Neural progenitor cell (in vitro differentiated cells): ENCODE measurements at regions not wholly inside any gene's neighbourhood (a gene's known extent, or its start where the extent isn't known, plus 50 kb on each side); places are given as distances from the start of the nearest gene placed in this dataset.

Source experiments
- DNase-seq: peaks from one replicate; pipeline ENCODE4 v3.0.0-alpha.2; 2016; ENCODE audit warnings: low spot score
- H2AFZ ChIP-seq: fragments of 200-600 bp; sonication (generic); replicated peaks from 2 replicates; pipeline ENCODE4 v1.6.1; 2016; ENCODE audit warnings: antibody characterized with exemption
- H3F3A ChIP-seq: fragments of 200-600 bp; sonication (generic); 2 replicates; pipeline ENCODE4 v1.6.1; 2016; ENCODE audit warnings: antibody characterized with exemption, low read depth
- H3K27ac ChIP-seq: fragments of 200-600 bp; sonication (generic); 2 replicates; pipeline ENCODE4 v1.5.1; 2016; ENCODE audit warnings: mild to moderate bottlenecking
- H3K27me3 ChIP-seq: fragments of 200-600 bp; sonication (generic); 2 replicates; pipeline ENCODE4 v1.6.1; 2016; ENCODE audit warnings: mild to moderate bottlenecking, moderate library complexity
- H3K36me3 ChIP-seq: fragments of 200-600 bp; sonication (generic); 2 replicates; pipeline ENCODE4 v1.5.1; 2016
- H3K4me1 ChIP-seq: fragments of 200-600 bp; sonication (generic); 2 replicates; pipeline ENCODE4 v1.6.1; 2016; ENCODE audit warnings: mixed run types
- H3K4me2 ChIP-seq: fragments of 200-600 bp; sonication (generic); 2 replicates; pipeline ENCODE4 v1.6.1; 2016
- H3K4me3 ChIP-seq: fragments of 200-600 bp; sonication (generic); 2 replicates; pipeline ENCODE4 v1.5.1; 2016
- H3K79me2 ChIP-seq: fragments of 200-600 bp; sonication (generic); 2 replicates; pipeline ENCODE4 v1.6.1; 2016; ENCODE audit warnings: low read depth
- H3K9ac ChIP-seq: fragments of 200-600 bp; sonication (generic); 2 replicates; pipeline ENCODE4 v1.6.1; 2016
- H3K9me3 ChIP-seq: fragments of 200-600 bp; sonication (generic); 2 replicates; pipeline ENCODE4 v1.5.1; 2016; ENCODE audit warnings: low read depth
- H4K20me1 ChIP-seq: fragments of 200-600 bp; sonication (generic); 2 replicates; pipeline ENCODE4 v1.6.1; 2016; ENCODE audit warnings: low read depth
- H3K27ac Mint-ChIP-seq: 3 replicates; pipeline ENCODE4 v1.8.0; 2021; ENCODE audit warnings: mixed read lengths
- H3K27me3 Mint-ChIP-seq: 2 replicates; pipeline ENCODE4 v1.8.0; 2022; ENCODE audit warnings: low read depth, mild to moderate bottlenecking, inconsistent platforms, moderate library complexity, mixed read lengths; ENCODE audit not compliant: insufficient read depth
- H3K36me3 Mint-ChIP-seq: 3 replicates; pipeline ENCODE4 v1.8.0; 2021; ENCODE audit warnings: mixed read lengths
- H3K4me1 Mint-ChIP-seq: 3 replicates; pipeline ENCODE4 v1.8.0; 2021; ENCODE audit warnings: mixed read lengths
- H3K4me3 Mint-ChIP-seq: 3 replicates; pipeline ENCODE4 v1.8.0; 2021; ENCODE audit warnings: mild to moderate bottlenecking, moderate library complexity, mixed read lengths
- H3K9me3 Mint-ChIP-seq: 3 replicates; pipeline ENCODE4 v1.8.0; 2020; ENCODE audit warnings: mixed read lengths
- EZH2 ChIP-seq: fragments of 200-600 bp; sonication (generic); IDR thresholded peaks from 2 replicates; pipeline ENCODE4 v1.6.1; 2017; ENCODE audit warnings: antibody characterized with exemption, mild to moderate bottlenecking, moderate library complexity
- EZH2phosphoT487 ChIP-seq: fragments of 200-600 bp; sonication (generic); IDR thresholded peaks from 2 replicates; pipeline ENCODE4 v1.6.1; 2017; ENCODE audit warnings: antibody characterized with exemption
- TF ChIP-seq, protein P1 (sequence below): fragments of 200-600 bp; sonication (generic); IDR thresholded peaks from 2 replicates; pipeline ENCODE4 v1.5.1; 2017; ENCODE audit warnings: antibody characterized with exemption, mild to moderate bottlenecking

DNA sequence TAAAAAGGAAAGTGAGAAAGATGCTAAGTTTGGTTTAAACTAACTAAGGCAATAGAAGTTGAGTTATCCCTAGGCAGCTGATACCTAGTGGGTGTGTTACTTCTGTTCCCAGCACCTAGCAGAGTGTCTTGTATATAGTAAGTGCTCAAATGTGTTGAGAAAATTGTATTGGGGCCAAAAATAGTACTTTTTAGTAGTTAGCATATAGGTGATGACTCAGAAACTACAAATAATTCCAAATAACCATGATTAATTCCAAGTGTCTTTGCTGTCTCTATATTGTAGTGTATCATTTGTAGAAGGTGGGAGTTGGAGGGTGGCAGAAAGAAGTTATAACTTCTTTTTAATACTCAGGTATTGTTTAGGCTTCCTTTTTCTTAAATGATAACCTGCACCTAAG lies 362.7 kb downstream of the RND3 start:
- peaks cover 6% of the 10 kb centered on the region for H3K9me3 Mint-ChIP-seq
- Histone ChIP-seq H3K36me3 (no peaks in the 10 kb centered on the region), H3F3A (peaks cover 17% of the 10 kb centered on the region), H2AFZ (no peak overlapping the region), H3K79me2 (no peaks in the 10 kb centered on the region), H3K9me3 (no peaks in the 10 kb centered on the region), H3K4me1 (peaks cover 41% of the 10 kb centered on the region), H3K27me3 (no peaks in the 10 kb centered on the region), H3K4me3 (no peak overlapping the region), H3K9ac (no peak overlapping the region), H4K20me1 (no peaks in the 10 kb centered on the region), H3K27ac (no peak overlapping the region), H3K4me2 (no peak overlapping the region)
- DNase-seq = no peak
- H3K4me3 Mint-ChIP-seq = no peak overlapping the region
- H3K4me1 Mint-ChIP-seq = peaks cover 61% of the 10 kb centered on the region
- no peaks in the 10 kb centered on the region for H3K27me3 Mint-ChIP-seq
- no peaks in the 10 kb centered on the region for H3K36me3 Mint-ChIP-seq
- H3K27ac Mint-ChIP-seq = no peak overlapping the region
- TF ChIP-seq EZH2phosphoT487 (no peak), EZH2 (no peak)

DNA sequence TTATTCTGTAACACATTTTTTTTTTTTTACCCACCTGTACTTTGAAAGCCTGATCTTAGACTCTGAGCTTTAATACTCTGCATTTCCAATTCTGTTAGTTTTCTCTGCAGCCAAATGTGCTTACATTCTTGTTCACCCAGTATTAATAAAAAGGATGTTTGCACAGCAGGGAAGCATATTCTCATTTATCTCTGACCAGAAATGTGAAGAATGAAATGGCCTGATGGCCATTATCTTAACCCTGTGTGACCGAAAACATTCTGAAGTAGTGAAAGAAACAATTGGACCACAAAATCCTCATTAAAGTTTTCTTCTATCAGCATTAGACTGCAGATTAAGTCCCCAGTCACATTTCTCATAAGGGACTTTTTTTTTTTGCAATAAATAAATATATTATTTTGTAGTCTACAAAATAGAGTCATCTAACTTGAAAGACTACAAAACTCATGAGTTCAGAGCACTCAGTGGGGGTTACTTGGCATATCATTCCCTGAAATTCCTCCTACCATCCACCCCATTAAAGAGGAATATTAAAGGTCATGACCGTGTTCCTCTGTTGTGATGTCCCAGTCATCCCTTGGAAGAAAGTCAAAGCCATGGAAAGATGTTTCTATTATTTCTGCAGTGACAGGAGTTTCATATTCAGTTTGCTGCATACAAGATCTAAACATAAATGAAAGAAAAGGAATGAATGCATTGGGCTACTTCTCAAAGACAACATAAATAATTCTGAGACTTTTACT lies 364.4 kb downstream of the RND3 start:
- Mint-ChIP-seq H3K27ac (no peak overlapping the region), H3K4me1 (peaks cover 67% of the 10 kb centered on the region), H3K36me3 (peaks cover 2% of the 10 kb centered on the region), H3K4me3 (no peak overlapping the region), H3K27me3 (peaks cover 2% of the 10 kb centered on the region), H3K9me3 (no peaks in the 10 kb centered on the region)
- no peaks in the 10 kb centered on the region for H4K20me1 ChIP-seq
- no peak overlapping the region for H3K4me3 ChIP-seq
- no peak overlapping the region for H3K27ac ChIP-seq
- no peak overlapping the region for H3K4me2 ChIP-seq
- no peaks in the 10 kb centered on the region for H3K9me3 ChIP-seq
- H3K36me3 ChIP-seq = no peaks in the 10 kb centered on the region
- DNase-seq = no peak
- no peaks in the 10 kb centered on the region for H3K27me3 ChIP-seq
- H3K4me1 ChIP-seq = peaks cover 47% of the 10 kb centered on the region
- H3K79me2 ChIP-seq = no peaks in the 10 kb centered on the region
- H3K9ac ChIP-seq = no peak overlapping the region
- no peak overlapping the region for H2AFZ ChIP-seq
- peaks cover 17% of the 10 kb centered on the region for H3F3A ChIP-seq
- TF ChIP-seq, protein P1, sequence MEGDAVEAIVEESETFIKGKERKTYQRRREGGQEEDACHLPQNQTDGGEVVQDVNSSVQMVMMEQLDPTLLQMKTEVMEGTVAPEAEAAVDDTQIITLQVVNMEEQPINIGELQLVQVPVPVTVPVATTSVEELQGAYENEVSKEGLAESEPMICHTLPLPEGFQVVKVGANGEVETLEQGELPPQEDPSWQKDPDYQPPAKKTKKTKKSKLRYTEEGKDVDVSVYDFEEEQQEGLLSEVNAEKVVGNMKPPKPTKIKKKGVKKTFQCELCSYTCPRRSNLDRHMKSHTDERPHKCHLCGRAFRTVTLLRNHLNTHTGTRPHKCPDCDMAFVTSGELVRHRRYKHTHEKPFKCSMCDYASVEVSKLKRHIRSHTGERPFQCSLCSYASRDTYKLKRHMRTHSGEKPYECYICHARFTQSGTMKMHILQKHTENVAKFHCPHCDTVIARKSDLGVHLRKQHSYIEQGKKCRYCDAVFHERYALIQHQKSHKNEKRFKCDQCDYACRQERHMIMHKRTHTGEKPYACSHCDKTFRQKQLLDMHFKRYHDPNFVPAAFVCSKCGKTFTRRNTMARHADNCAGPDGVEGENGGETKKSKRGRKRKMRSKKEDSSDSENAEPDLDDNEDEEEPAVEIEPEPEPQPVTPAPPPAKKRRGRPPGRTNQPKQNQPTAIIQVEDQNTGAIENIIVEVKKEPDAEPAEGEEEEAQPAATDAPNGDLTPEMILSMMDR = no peak
- TF ChIP-seq EZH2 (no peak), EZH2phosphoT487 (no peak)

DNA sequence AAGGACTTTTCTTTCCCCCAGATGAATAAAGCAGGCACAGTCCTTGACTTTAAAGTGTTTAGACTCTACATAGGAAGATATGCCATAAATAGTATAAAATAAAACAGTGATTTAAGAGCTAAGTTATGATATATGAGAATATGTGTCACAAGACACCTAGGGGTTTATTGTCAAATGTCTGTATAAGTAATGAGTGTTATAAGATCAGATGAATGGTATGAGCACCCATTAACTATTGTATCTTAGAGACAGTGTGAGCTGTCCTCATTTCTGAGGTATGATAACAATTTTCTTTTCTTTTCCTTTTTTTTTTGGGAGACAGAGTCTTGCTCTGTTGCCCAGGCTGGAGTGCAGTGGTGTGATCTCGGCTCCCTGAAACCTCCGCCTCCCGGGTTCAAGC lies 365.3 kb downstream of the RND3 start:
- Histone ChIP-seq H2AFZ (no peak overlapping the region), H4K20me1 (no peaks in the 10 kb centered on the region), H3K36me3 (no peaks in the 10 kb centered on the region), H3K27me3 (no peaks in the 10 kb centered on the region), H3K4me2 (no peak overlapping the region), H3F3A (peaks cover 17% of the 10 kb centered on the region), H3K4me1 (peaks cover 45% of the 10 kb centered on the region), H3K27ac (no peak overlapping the region), H3K79me2 (no peaks in the 10 kb centered on the region), H3K4me3 (no peak overlapping the region), H3K9ac (no peak overlapping the region), H3K9me3 (no peaks in the 10 kb centered on the region)
- H3K36me3 Mint-ChIP-seq = peaks cover 2% of the 10 kb centered on the region
- H3K4me3 Mint-ChIP-seq = peak overlapping the region; percentile 31
- peaks cover 2% of the 10 kb centered on the region for H3K27me3 Mint-ChIP-seq
- no peak for DNase-seq
- peaks cover 63% of the 10 kb centered on the region for H3K4me1 Mint-ChIP-seq
- no peak for TF ChIP-seq EZH2
- peak overlapping the region; percentile 59 for H3K27ac Mint-ChIP-seq
- H3K9me3 Mint-ChIP-seq = no peaks in the 10 kb centered on the region

DNA sequence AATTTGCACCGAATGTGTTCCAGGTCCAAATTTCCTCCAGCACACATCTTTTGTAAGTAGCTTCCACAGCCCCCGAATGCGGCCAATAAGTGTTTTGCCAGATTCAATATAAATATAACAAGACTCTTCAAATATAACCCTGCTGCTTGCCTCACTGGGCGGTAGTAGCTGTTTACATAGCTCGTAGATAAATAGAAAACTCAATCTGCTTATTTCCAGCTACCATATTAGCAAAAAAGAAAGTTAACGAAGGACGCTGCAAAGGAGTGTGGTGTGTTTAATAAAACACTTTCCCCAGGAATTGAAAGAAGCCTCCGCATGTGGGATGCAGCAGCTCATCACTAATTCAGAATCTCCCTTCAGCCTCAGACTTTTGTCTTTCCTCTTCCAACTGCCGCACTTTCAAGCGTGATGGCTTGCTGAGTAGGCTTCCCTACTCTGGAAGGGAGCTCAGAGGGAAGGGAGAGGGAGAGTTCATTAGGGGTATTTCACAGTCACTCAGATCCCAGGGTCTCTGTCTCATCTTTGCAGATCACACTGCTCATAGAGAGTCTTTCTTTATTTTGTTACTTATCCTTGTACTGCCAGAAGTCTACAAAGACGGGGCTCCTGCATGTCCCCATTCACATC lies 367.0 kb downstream of the RND3 start:
- peak overlapping the region; percentile 53 for H3K27ac ChIP-seq
- peak; percentile 71 for DNase-seq
- H3K9ac ChIP-seq = no peak overlapping the region
- Mint-ChIP-seq H3K27me3 (peaks cover 2% of the 10 kb centered on the region), H3K27ac (peak overlapping the region; percentile 81), H3K36me3 (peaks cover 2% of the 10 kb centered on the region), H3K4me3 (peak overlapping the region; percentile 82), H3K9me3 (no peaks in the 10 kb centered on the region), H3K4me1 (peaks cover 48% of the 10 kb centered on the region)
- H3F3A ChIP-seq = peaks cover 17% of the 10 kb centered on the region
- H3K79me2 ChIP-seq = no peaks in the 10 kb centered on the region
- H4K20me1 ChIP-seq = no peaks in the 10 kb centered on the region
- no peak overlapping the region for H3K4me3 ChIP-seq
- no peaks in the 10 kb centered on the region for H3K36me3 ChIP-seq
- TF ChIP-seq, protein P1 = no peak
- TF ChIP-seq EZH2phosphoT487 = no peak
- peaks cover 29% of the 10 kb centered on the region for H3K4me1 ChIP-seq
- no peaks in the 10 kb centered on the region for H3K9me3 ChIP-seq
- H2AFZ ChIP-seq = peak overlapping the region; percentile 88
- no peaks in the 10 kb centered on the region for H3K27me3 ChIP-seq
- peak overlapping the region; percentile 67 for H3K4me2 ChIP-seq
